Neuronal stem cell (in vitro differentiated cells): ENCODE measurements at regions not wholly inside any gene's neighbourhood (a gene's known extent, or its start where the extent isn't known, plus 50 kb on each side); places are given as distances from the start of the nearest gene placed in this dataset.

Experiments used
- DNase-seq: peaks from one replicate; pipeline ENCODE4 v3.0.0-alpha.2; 2013; ENCODE audit warnings: low spot score
- H2AFZ ChIP-seq: one replicate; pipeline ENCODE4 v1.6.1; 2013; ENCODE audit warnings: mild to moderate bottlenecking, low read length, inconsistent platforms
- H2AK5ac ChIP-seq: 2 replicates; pipeline ENCODE4 v1.6.1; 2013; ENCODE audit warnings: low read depth, mild to moderate bottlenecking, inconsistent platforms, low read length, moderate library complexity, mixed read lengths
- H2BK120ac ChIP-seq: 2 replicates; pipeline ENCODE4 v1.6.1; 2013; ENCODE audit warnings: low read depth, mild to moderate bottlenecking, inconsistent platforms, low read length, moderate library complexity, mixed read lengths
- H2BK12ac ChIP-seq: one replicate; pipeline ENCODE4 v1.6.1; 2013; ENCODE audit warnings: low read length, inconsistent platforms
- H2BK15ac ChIP-seq: 2 replicates; pipeline ENCODE4 v1.6.1; 2013; ENCODE audit warnings: mild to moderate bottlenecking, low read length, inconsistent platforms, mixed read lengths
- H2BK5ac ChIP-seq: one replicate; pipeline ENCODE4 v1.6.1; 2013; ENCODE audit warnings: inconsistent platforms, mild to moderate bottlenecking, low read length, moderate library complexity
- H3K14ac ChIP-seq: one replicate; pipeline ENCODE4 v1.6.1; 2013; ENCODE audit warnings: low read length, inconsistent platforms
- H3K18ac ChIP-seq: 2 replicates; pipeline ENCODE4 v1.6.1; 2013; ENCODE audit warnings: low read length, inconsistent platforms
- H3K23ac ChIP-seq: 2 replicates; pipeline ENCODE4 v1.6.1; 2013; ENCODE audit warnings: low read depth, mild to moderate bottlenecking, mixed read lengths, low read length, inconsistent platforms; ENCODE audit not compliant: poor library complexity
- H3K27ac ChIP-seq: replicated peaks from 3 replicates; pipeline ENCODE4 v1.5.1; 2013; ENCODE audit warnings: low read length, inconsistent platforms
- H3K27me3 ChIP-seq, 3 experiments: 2 replicates each; pipeline ENCODE4 v1.6.1; 2013; ENCODE audit warnings: low read length in 3 of 3, mild to moderate bottlenecking in 2 of 3, inconsistent platforms in 1 of 3, low read depth in 1 of 3, mixed read lengths in 1 of 3, moderate library complexity in 1 of 3; ENCODE audit not compliant: control insufficient read depth in 3 of 3, insufficient read depth in 3 of 3
- H3K36me3 ChIP-seq, 2 donors: replicated peaks in 1 of 2; 2 replicates each; pipeline ENCODE4 v1.6.1; 2013; ENCODE audit warnings: low read length in 2 of 2; ENCODE audit not compliant: control insufficient read depth in 2 of 2, insufficient read depth in 2 of 2
- H3K4ac ChIP-seq: 2 replicates; pipeline ENCODE4 v1.6.1; 2013; ENCODE audit warnings: inconsistent platforms, mild to moderate bottlenecking, low read length, moderate library complexity
- H3K4me1 ChIP-seq, 2 donors: 1 replicate in 1 of 2; 2 replicates in 1 of 2; pipeline ENCODE4 v1.6.1; 2013; ENCODE audit warnings: low read length in 2 of 2, low read depth in 1 of 2; ENCODE audit not compliant: control insufficient read depth in 2 of 2, insufficient read depth in 1 of 2
- H3K4me2 ChIP-seq: one replicate; pipeline ENCODE4 v1.6.1; 2013; ENCODE audit warnings: mild to moderate bottlenecking, low read length, inconsistent platforms; ENCODE audit not compliant: insufficient read depth, poor library complexity, severe bottlenecking
- H3K4me3 ChIP-seq, 2 donors: 2 replicates each; pipeline ENCODE4 v1.5.1; 2013; ENCODE audit warnings: low read length in 2 of 2, mild to moderate bottlenecking in 2 of 2, inconsistent platforms in 1 of 2, moderate library complexity in 1 of 2
- H3K79me1 ChIP-seq: one replicate; pipeline ENCODE4 v1.6.1; 2013; ENCODE audit warnings: low read depth, mild to moderate bottlenecking, inconsistent platforms, low read length, moderate library complexity
- H3K9ac ChIP-seq: one replicate; pipeline ENCODE4 v1.6.1; 2013; ENCODE audit warnings: mild to moderate bottlenecking, low read depth, low read length, inconsistent platforms; ENCODE audit not compliant: poor library complexity
- H3K9me3 ChIP-seq, 2 donors: replicated peaks in 1 of 2; 2 replicates each; pipeline versions ENCODE3 to v1.6.1; 2013; ENCODE audit warnings: low read length in 2 of 2, mild to moderate bottlenecking in 2 of 2, inconsistent platforms in 1 of 2, low read depth in 1 of 2, mixed read lengths in 1 of 2, moderate library complexity in 1 of 2; ENCODE audit not compliant: control insufficient read depth in 2 of 2, insufficient read depth in 1 of 2
- H4K8ac ChIP-seq: one replicate; pipeline ENCODE4 v1.6.1; 2013; ENCODE audit warnings: low read depth, mild to moderate bottlenecking, inconsistent platforms, low read length, moderate library complexity
- H4K91ac ChIP-seq: one replicate; pipeline ENCODE4 v1.6.1; 2013; ENCODE audit warnings: low read length, low read depth, mild to moderate bottlenecking, inconsistent platforms; ENCODE audit not compliant: poor library complexity
- WGBS, 2 donors: extraction: QIAGEN DNeasy Blood & Tissue Kit; methylation state at CpG; one replicate each; pipeline ENCODE4 v1.1.7; 2013; ENCODE audit warnings: missing lambda C conversion rate in 2 of 2, mixed read lengths in 1 of 2; ENCODE audit not compliant: insufficient read length in 2 of 2, insufficient replicate concordance in 1 of 2; ENCODE audit errors: extremely low coverage in 2 of 2; 5-methylcytosine and 5-hydroxymethylcytosine counted together

DNA sequence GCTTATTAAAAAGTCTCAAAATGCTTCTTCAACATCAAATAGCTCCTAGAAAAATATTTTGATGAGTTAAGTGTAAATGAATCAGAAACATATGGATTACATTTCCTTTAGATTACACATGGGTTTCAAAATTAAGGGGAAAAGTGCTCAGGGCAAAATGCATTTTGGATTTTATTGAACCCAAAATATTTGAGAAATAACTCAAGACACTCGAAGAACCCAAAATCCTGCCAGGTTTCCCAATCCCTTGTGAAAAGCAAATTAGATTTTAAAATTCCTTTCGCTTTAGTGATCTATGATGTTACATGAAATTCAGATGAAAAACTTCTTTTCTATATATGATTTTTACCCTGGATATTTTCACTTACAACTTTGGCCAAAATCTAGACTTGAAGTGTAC is 847.4 kb upstream of the SOX9 start:
- H3K4me3 ChIP-seq = no peak overlapping the region
- H3K27ac ChIP-seq = no peak overlapping the region
- H3K14ac ChIP-seq = no peak overlapping the region
- H3K4ac ChIP-seq = no peak overlapping the region
- no peak overlapping the region for H2AFZ ChIP-seq
- no peak overlapping the region for H2BK12ac ChIP-seq
- no peak overlapping the region for H3K9ac ChIP-seq
- no peaks in the 10 kb centered on the region for H3K79me1 ChIP-seq
- H2BK5ac ChIP-seq = no peak overlapping the region
- no peak overlapping the region for H2AK5ac ChIP-seq
- no peak overlapping the region for H4K8ac ChIP-seq
- DNase-seq = no peak
- H3K27me3 ChIP-seq = no peaks in the 10 kb centered on the region
- H2BK120ac ChIP-seq = no peak overlapping the region
- no peaks in the 10 kb centered on the region for H3K9me3 ChIP-seq
- no peak overlapping the region for H3K18ac ChIP-seq
- H3K4me2 ChIP-seq = no peak overlapping the region
- H3K4me1 ChIP-seq = no peaks in the 10 kb centered on the region
- H4K91ac ChIP-seq = no peak overlapping the region
- no peak overlapping the region for H2BK15ac ChIP-seq
- no CpG with 5 or more reads among the region's 2 CpGs for WGBS, 2 donors
- H3K23ac ChIP-seq = no peak overlapping the region
- no peaks in the 10 kb centered on the region for H3K36me3 ChIP-seq

DNA sequence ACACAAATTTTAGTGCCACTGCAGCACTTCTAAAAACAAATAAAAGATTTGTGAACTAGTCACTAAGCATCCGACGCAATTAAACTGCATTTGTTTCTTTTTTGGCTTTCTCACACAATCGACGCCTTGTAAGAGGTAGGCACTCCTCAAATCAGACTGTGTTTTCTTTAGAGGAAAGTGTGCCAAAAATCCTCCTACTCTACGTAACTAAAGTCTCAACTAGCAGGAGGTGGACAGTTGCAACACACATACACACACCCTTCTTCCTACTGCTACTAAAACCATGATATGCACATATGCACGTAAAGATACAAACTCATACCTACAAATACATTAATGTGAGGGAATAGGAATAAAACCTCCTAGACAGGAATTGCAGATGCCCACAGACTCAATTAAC is 844.7 kb upstream of the SOX9 start:
- H3K4ac ChIP-seq = no peak overlapping the region
- H2BK120ac ChIP-seq = no peak overlapping the region
- DNase-seq = no peak
- no peaks in the 10 kb centered on the region for H3K9me3 ChIP-seq
- H3K9ac ChIP-seq = no peak overlapping the region
- H3K23ac ChIP-seq = no peak overlapping the region
- no peak overlapping the region for H3K4me2 ChIP-seq
- H3K27ac ChIP-seq = no peak overlapping the region
- no peak overlapping the region for H3K4me3 ChIP-seq
- no peak overlapping the region for H2BK12ac ChIP-seq
- no peak overlapping the region for H3K18ac ChIP-seq
- no peak overlapping the region for H3K14ac ChIP-seq
- no peaks in the 10 kb centered on the region for H3K79me1 ChIP-seq
- no CpG with 5 or more reads among the region's 6 CpGs for WGBS, 2 donors
- H2AK5ac ChIP-seq = no peak overlapping the region
- H3K27me3 ChIP-seq = no peaks in the 10 kb centered on the region
- no peak overlapping the region for H2BK5ac ChIP-seq
- H2BK15ac ChIP-seq = no peak overlapping the region
- no peaks in the 10 kb centered on the region for H3K36me3 ChIP-seq
- H3K4me1 ChIP-seq = no peaks in the 10 kb centered on the region
- H2AFZ ChIP-seq = no peak overlapping the region
- no peak overlapping the region for H4K91ac ChIP-seq
- H4K8ac ChIP-seq = no peak overlapping the region

DNA sequence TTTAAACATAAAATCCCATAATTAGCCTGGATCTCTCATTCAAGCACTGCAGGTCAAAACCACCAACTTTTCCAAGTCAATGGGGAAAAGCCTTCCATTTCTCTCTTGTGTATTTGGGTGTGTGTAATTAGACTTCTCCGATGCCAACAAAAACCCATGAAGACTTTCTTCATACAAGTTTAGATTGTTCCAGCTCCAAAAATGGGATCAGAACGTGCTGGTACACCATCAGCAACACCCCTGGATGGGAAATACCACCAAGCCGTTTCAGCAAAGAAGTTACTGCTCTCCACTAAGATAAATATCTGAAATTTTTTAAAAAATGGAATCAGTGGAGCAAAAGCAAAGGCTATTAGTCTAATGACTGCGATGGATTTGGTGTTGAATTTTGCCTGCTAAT is 837.3 kb upstream of the SOX9 start:
- Histone ChIP-seq H3K79me1 (no peaks in the 10 kb centered on the region), H3K4me3 (no peak overlapping the region), H2BK120ac (no peak overlapping the region), H2BK12ac (no peak overlapping the region), H3K14ac (no peak overlapping the region), H3K4me2 (no peak overlapping the region), H3K27ac (no peak overlapping the region), H2AK5ac (no peak overlapping the region), H3K36me3 (no peaks in the 10 kb centered on the region), H2BK15ac (no peak overlapping the region), H3K4ac (no peak overlapping the region), H2BK5ac (no peak overlapping the region), H3K4me1 (peaks cover 0 to 5% of the 10 kb centered on the region in 2 donors), H3K23ac (no peak overlapping the region), H3K9ac (no peak overlapping the region), H3K9me3 (no peaks in the 10 kb centered on the region), H3K18ac (no peak overlapping the region), H2AFZ (no peak overlapping the region), H4K91ac (no peak overlapping the region), H3K27me3 (no peaks in the 10 kb centered on the region), H4K8ac (no peak overlapping the region)
- no peak for DNase-seq
- no CpG with 5 or more reads among the region's 4 CpGs for WGBS, 2 donors

DNA sequence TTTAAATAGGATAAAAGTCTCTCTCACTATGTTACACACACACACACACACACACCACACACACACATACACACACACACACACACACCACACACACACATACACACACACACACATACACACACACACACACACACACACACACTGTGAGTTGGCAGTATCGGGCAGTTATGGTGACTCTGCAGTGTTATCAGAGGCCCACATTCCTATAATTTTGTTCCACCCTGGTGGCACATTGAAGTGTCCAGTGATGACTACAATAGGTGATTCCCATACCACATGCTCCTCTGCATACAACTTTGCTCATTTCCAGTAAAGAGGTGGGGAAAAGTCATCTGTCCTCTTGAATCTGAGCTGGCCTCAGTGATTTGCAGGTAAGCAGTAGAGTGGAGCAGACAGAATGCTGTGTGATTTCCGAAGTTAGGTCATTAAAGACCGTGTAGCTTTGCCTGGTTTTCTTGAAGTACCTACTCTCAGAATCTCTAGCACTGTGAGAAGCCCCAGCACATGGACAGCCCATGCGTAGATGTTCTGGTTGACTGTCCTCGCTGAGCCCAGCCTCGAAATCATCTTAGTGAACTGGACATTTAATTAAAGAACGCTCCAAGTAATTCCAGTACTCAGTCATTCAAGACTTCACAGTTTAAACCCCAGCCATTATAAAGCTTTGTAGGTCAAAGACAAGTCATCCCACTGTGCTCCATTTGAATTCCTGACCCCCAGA is 836.6 kb upstream of the SOX9 start:
- no peak overlapping the region for H3K4me3 ChIP-seq
- H3K79me1 ChIP-seq = no peaks in the 10 kb centered on the region
- H2BK120ac ChIP-seq = no peak overlapping the region
- H4K8ac ChIP-seq = no peak overlapping the region
- no peak overlapping the region for H2AFZ ChIP-seq
- no peak overlapping the region for H3K4me2 ChIP-seq
- H3K23ac ChIP-seq = no peak overlapping the region
- no CpG with 5 or more reads among the region's 7 CpGs for WGBS, 2 donors
- no peak overlapping the region for H3K9ac ChIP-seq
- no peak overlapping the region for H3K27ac ChIP-seq
- no peak for DNase-seq
- no peak overlapping the region for H4K91ac ChIP-seq
- no peak overlapping the region for H2AK5ac ChIP-seq
- no peak overlapping the region for H2BK5ac ChIP-seq
- H2BK15ac ChIP-seq = no peak overlapping the region
- peaks cover 0 to 1% of the 10 kb centered on the region in 2 donors for H3K9me3 ChIP-seq
- H3K27me3 ChIP-seq = no peaks in the 10 kb centered on the region
- H3K4me1 ChIP-seq = peaks cover 0 to 5% of the 10 kb centered on the region in 2 donors
- H3K14ac ChIP-seq = no peak overlapping the region
- H2BK12ac ChIP-seq = no peak overlapping the region
- no peaks in the 10 kb centered on the region for H3K36me3 ChIP-seq
- no peak overlapping the region for H3K18ac ChIP-seq
- no peak overlapping the region for H3K4ac ChIP-seq
